Panc1 (cell line): ENCODE measurements at regions not wholly inside any gene's neighbourhood (a gene's known extent, or its start where the extent isn't known, plus 50 kb on each side); places are given as distances from the start of the nearest gene placed in this dataset.

Source experiments
- ATAC-seq: fragments of 200-7000 bp; cut with Tn5 transposase; 2 replicates; pipeline ENCODE4 v1.9.1; 2020; ENCODE audit warnings: mild to moderate bottlenecking, moderate library complexity
- BruUV-seq: library from RNA; stranded (reverse); fragments of 400-500 nt; replicated peaks from 2 replicates; lab custom pipeline; 2021; lab: Mats Ljungman, UMichigan
- CTCF ChIA-PET: fragments of 300-600 bp; sonication (Branson Sonifier 250); formaldehyde crosslinking; loops from one replicate; lab custom pipeline; 2022; ENCODE audit warnings: antibody characterized with exemption; lab: Charles Lee
- POLR2A ChIA-PET: fragments of 300-600 bp; sonication (Branson Sonifier 250); formaldehyde crosslinking; loops from one replicate; lab custom pipeline; 2022; ENCODE audit warnings: antibody characterized with exemption; lab: Charles Lee
- DNase-seq: peaks from one replicate; pipeline ENCODE4 v3.0.0-alpha.2; 2010; ENCODE audit warnings: low read depth, low spot score
- H3K27ac ChIP-seq: 2 replicates; pipeline ENCODE4 v1.5.1; 2011; ENCODE audit warnings: mild to moderate bottlenecking, low read length, inconsistent platforms
- H3K27me3 ChIP-seq: fragments of 200-500 bp; sonication (Bioruptor generic); 2 replicates; pipeline ENCODE4 v1.6.0; 2014; ENCODE audit warnings: low read length, inconsistent platforms; ENCODE audit not compliant: control insufficient read depth, insufficient read depth
- H3K36me3 ChIP-seq: fragments of 200-500 bp; sonication (Bioruptor generic); 2 replicates; pipeline ENCODE4 v1.5.1; 2014; ENCODE audit warnings: inconsistent platforms, mild to moderate bottlenecking, low read length, moderate library complexity; ENCODE audit not compliant: control insufficient read depth, insufficient read depth
- H3K4me1 ChIP-seq: 2 replicates; pipeline ENCODE4 v1.5.1; 2011; ENCODE audit warnings: inconsistent platforms, mild to moderate bottlenecking, low read length, moderate library complexity; ENCODE audit not compliant: control insufficient read depth, insufficient read depth
- H3K4me3 ChIP-seq, 2 experiments: 2 replicates each; pipeline ENCODE4 v1.5.1; 2011 to 2012; ENCODE audit warnings: low read depth in 2 of 2, low read length in 2 of 2, mild to moderate bottlenecking in 2 of 2, inconsistent platforms in 1 of 2, moderate library complexity in 1 of 2
- H3K9me3 ChIP-seq: fragments of 200-500 bp; sonication (Bioruptor generic); 2 replicates; pipeline ENCODE4 v1.5.1; 2014; ENCODE audit warnings: low read depth, mild to moderate bottlenecking, inconsistent platforms, low read length, moderate library complexity; ENCODE audit not compliant: control insufficient read depth, insufficient read depth
- CTCF ChIP-seq: fragments of 450-650 bp; IDR thresholded peaks from 2 replicates; pipeline ENCODE4 v1.5.1; 2017; ENCODE audit warnings: mild to moderate bottlenecking
- POLR2AphosphoS5 ChIP-seq: IDR thresholded peaks from 2 replicates; pipeline ENCODE4 v1.6.1; 2012; ENCODE audit warnings: mild to moderate bottlenecking, low read depth, low read length, moderate library complexity
- REST ChIP-seq, 2 experiments: IDR thresholded peaks; 2 replicates each; pipeline ENCODE4 v1.6.1; 2011 to 2012; ENCODE audit warnings: low read depth in 2 of 2, control low read depth in 1 of 2, low read length in 1 of 2, mild to moderate bottlenecking in 1 of 2, moderate library complexity in 1 of 2; ENCODE audit not compliant: insufficient read depth in 1 of 2
- SIN3A ChIP-seq: IDR thresholded peaks from 2 replicates; pipeline ENCODE4 v1.6.1; 2012; ENCODE audit warnings: low read depth, mild to moderate bottlenecking, low read length, moderate library complexity, borderline replicate concordance; ENCODE audit not compliant: insufficient read depth
- TCF7L2 ChIP-seq: IDR thresholded peaks from 2 replicates; pipeline ENCODE4 v1.6.1; 2011; ENCODE audit warnings: mild to moderate bottlenecking, low read depth, low read length, inconsistent platforms
- in situ Hi-C: cut with HindIII; loops from 2 replicates; pipeline ENCODE4 v1.10.0; 2016; ENCODE audit warnings: low sequenced_read_pairs, low pct_unique_long_range_greater_than_20kb
- intact Hi-C: fragments of 100-400 bp; cut with micrococcal nuclease; formaldehyde crosslinking; loops from one replicate; pipeline ENCODE4 v1.10.0; 2022; ENCODE audit not compliant: unreplicated experiment

- Histone ChIP-seq H3K36me3 (no peaks in the 10 kb centered on the region), H3K4me3 (no peak overlapping the region), H3K9me3 (no peaks in the 10 kb centered on the region), H3K27me3 (no peaks in the 10 kb centered on the region), H3K4me1 (no peaks in the 10 kb centered on the region), H3K27ac (no peak overlapping the region)
- CTCF ChIA-PET: no interaction called here
- TF ChIP-seq REST (IDR thresholded peaks at IDR 0.05; ENCODE audit: insufficient read depth in 1 of 2, low read depth in 2 of 2, low read length in 1 of 2): no peak
- TF ChIP-seq POLR2AphosphoS5: no peak
- TF ChIP-seq SIN3A: no peak
- no peak for TF ChIP-seq TCF7L2
- TF ChIP-seq CTCF: no peak
- ATAC-seq (no peak), DNase-seq (no peak)
- BruUV-seq: no TSS peak
- intact Hi-C loops: no loop called here
- in situ Hi-C loops: no loop called here
- POLR2A ChIA-PET: no interaction called here
Measured at GRCh38 chr4:181870326-181870725, 372.9 kb upstream of the TENM3 start.

DNA sequence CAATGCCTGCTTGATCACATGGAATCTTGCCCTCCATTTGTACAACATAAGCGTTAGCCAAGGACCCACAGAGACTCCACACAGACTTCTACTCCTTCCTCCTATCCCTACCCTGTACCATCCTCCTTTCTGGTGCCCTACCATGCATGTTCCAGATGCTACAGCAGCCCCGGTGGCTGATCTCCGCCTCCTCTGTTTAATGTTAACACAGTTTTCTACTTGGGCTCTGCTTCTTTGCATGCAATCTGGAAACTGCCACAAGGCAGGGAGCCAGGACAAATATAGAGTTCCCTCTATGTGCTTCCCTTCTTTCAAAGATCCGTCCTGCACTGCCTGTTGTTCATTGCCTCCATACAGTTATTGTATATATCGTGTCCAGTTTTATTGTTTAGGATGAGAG, 368.6 kb upstream of the TENM3 start:
- ATAC-seq (no peak), DNase-seq (no peak)
- in situ Hi-C loops (no loop called here), intact Hi-C loops (no loop called here)
- Histone ChIP-seq H3K36me3 (no peaks in the 10 kb centered on the region), H3K27me3 (no peaks in the 10 kb centered on the region), H3K4me3 (no peak overlapping the region), H3K27ac (no peak overlapping the region), H3K9me3 (no peaks in the 10 kb centered on the region), H3K4me1 (no peaks in the 10 kb centered on the region)
- BruUV-seq: no TSS peak
- ChIA-PET POLR2A (no interaction called here), CTCF (no interaction called here)
- TF ChIP-seq REST (IDR thresholded peaks at IDR 0.05; ENCODE audit: insufficient read depth in 1 of 2, low read depth in 2 of 2, low read length in 1 of 2): no peak
- no peak for TF ChIP-seq SIN3A
- TF ChIP-seq CTCF: no peak
- no peak for TF ChIP-seq POLR2AphosphoS5
- TF ChIP-seq TCF7L2: no peak
